ENCODE measurements at regions not wholly inside any gene's neighbourhood (a gene's known extent, or its start where the extent isn't known, plus 50 kb on each side); places are given as distances from the start of the nearest gene placed in this dataset.

GRCh38 chr2:78601113-78601512, 424.4 kb upstream of the REG3G start:
- Histone ChIP-seq H3K27ac (ENCODE audit: low read depth, low read length) (no peak overlapping the region), H3K4me3 (ENCODE audit: low read length) (no peak overlapping the region), H3K9me3 (ENCODE audit: control insufficient read depth in 2 of 3, low read length in 3 of 3) (no peaks in the 10 kb centered on the region), H3K36me3 (ENCODE audit: control insufficient read depth in 2 of 3, insufficient read depth in 3 of 3, low read length in 3 of 3) (no peaks in the 10 kb centered on the region), H3K4me1 (ENCODE audit: control insufficient read depth in 2 of 2, insufficient read depth in 2 of 2, low read length in 2 of 2) (no peaks in the 10 kb centered on the region), H3K27me3 (ENCODE audit: control insufficient read depth in 2 of 2, insufficient read depth in 2 of 2, low read length in 2 of 2) (no peaks in the 10 kb centered on the region)
- no peaks in the 10 kb centered on the region for H3K36me3 Mint-ChIP-seq
- intact Hi-C loops (cut with micrococcal nuclease), result no loop called here
- H3K4me1 Mint-ChIP-seq, result no peaks in the 10 kb centered on the region
- peaks cover 0 to 11% (median 4%) of the 10 kb centered on the region in 11 donors for H3K9me3 Mint-ChIP-seq
- ChIA-PET CTCF (interaction anchor here (0.7 kb wide), 1 partner anchor 16 kb away, joined by 3 read pairs; no protein-coding TSS in a partner anchor), POLR2A (no interaction called here)
- DNase-seq (no peak), ATAC-seq (no peak)
- H3K27ac Mint-ChIP-seq, result no peak overlapping the region
- H3K27me3 Mint-ChIP-seq, result no peaks in the 10 kb centered on the region
- no peak overlapping the region for H3K4me3 Mint-ChIP-seq

- Mint-ChIP-seq H3K4me1 (no peaks in the 10 kb centered on the region), H3K36me3 (no peaks in the 10 kb centered on the region), H3K4me3 (no peak overlapping the region), H3K27me3 (no peaks in the 10 kb centered on the region), H3K27ac (no peak overlapping the region), H3K9me3 (peaks cover 0 to 13% (median 4%) of the 10 kb centered on the region in 11 donors)
- no peaks in the 10 kb centered on the region for H3K27me3 ChIP-seq (ENCODE audit: control insufficient read depth in 2 of 2, insufficient read depth in 2 of 2, low read length in 2 of 2)
- no peaks in the 10 kb centered on the region for H3K36me3 ChIP-seq (ENCODE audit: control insufficient read depth in 2 of 3, insufficient read depth in 3 of 3, low read length in 3 of 3)
- ATAC-seq (no peak), DNase-seq (no peak)
- ChIA-PET POLR2A (no interaction called here), CTCF (no interaction called here)
- no peaks in the 10 kb centered on the region for H3K4me1 ChIP-seq (ENCODE audit: control insufficient read depth in 2 of 2, insufficient read depth in 2 of 2, low read length in 2 of 2)
- no peaks in the 10 kb centered on the region for H3K9me3 ChIP-seq (ENCODE audit: control insufficient read depth in 2 of 3, low read length in 3 of 3)
- no peak overlapping the region for H3K27ac ChIP-seq (ENCODE audit: low read depth, low read length)
- intact Hi-C loops (cut with micrococcal nuclease), result no loop called here
- H3K4me3 ChIP-seq (ENCODE audit: low read length), result no peak overlapping the region
Measured at GRCh38 chr2:78602862-78603261, 422.6 kb upstream of the REG3G start.

GRCh38 chr2:78606895-78607294, 418.6 kb upstream of the REG3G start:
- Mint-ChIP-seq H3K27ac (no peak overlapping the region), H3K4me3 (no peak overlapping the region), H3K4me1 (no peaks in the 10 kb centered on the region), H3K27me3 (no peaks in the 10 kb centered on the region), H3K36me3 (peaks cover 0 to 3% (median 0%) of the 10 kb centered on the region in 5 donors), H3K9me3 (peaks cover 0 to 15% (median 6%) of the 10 kb centered on the region in 11 donors)
- intact Hi-C loops (cut with micrococcal nuclease), result no loop called here
- ChIA-PET CTCF (no interaction called here), POLR2A (no interaction called here)
- no peaks in the 10 kb centered on the region for H3K4me1 ChIP-seq (ENCODE audit: control insufficient read depth in 2 of 2, insufficient read depth in 2 of 2, low read length in 2 of 2)
- H3K27me3 ChIP-seq (ENCODE audit: control insufficient read depth in 2 of 2, insufficient read depth in 2 of 2, low read length in 2 of 2), result no peaks in the 10 kb centered on the region
- no peaks in the 10 kb centered on the region for H3K9me3 ChIP-seq (ENCODE audit: control insufficient read depth in 2 of 3, low read length in 3 of 3)
- no peak overlapping the region for H3K27ac ChIP-seq (ENCODE audit: low read depth, low read length)
- no peaks in the 10 kb centered on the region for H3K36me3 ChIP-seq (ENCODE audit: control insufficient read depth in 2 of 3, insufficient read depth in 3 of 3, low read length in 3 of 3)
- ATAC-seq, result no peak
- H3K4me3 ChIP-seq (ENCODE audit: low read length), result no peak overlapping the region
- DNase-seq, result no peak

- intact Hi-C loops (cut with micrococcal nuclease), result no loop called here
- Histone ChIP-seq H3K36me3 (ENCODE audit: control insufficient read depth in 2 of 3, insufficient read depth in 3 of 3, low read length in 3 of 3) (no peaks in the 10 kb centered on the region), H3K27me3 (ENCODE audit: control insufficient read depth in 2 of 2, insufficient read depth in 2 of 2, low read length in 2 of 2) (no peaks in the 10 kb centered on the region), H3K4me1 (ENCODE audit: control insufficient read depth in 2 of 2, insufficient read depth in 2 of 2, low read length in 2 of 2) (no peaks in the 10 kb centered on the region), H3K4me3 (ENCODE audit: low read length) (no peak overlapping the region), H3K27ac (ENCODE audit: low read depth, low read length) (no peak overlapping the region), H3K9me3 (ENCODE audit: control insufficient read depth in 2 of 3, low read length in 3 of 3) (no peaks in the 10 kb centered on the region)
- Mint-ChIP-seq H3K27me3 (no peaks in the 10 kb centered on the region), H3K4me1 (no peaks in the 10 kb centered on the region), H3K36me3 (no peaks in the 10 kb centered on the region), H3K9me3 (peaks cover 0 to 24% (median 3%) of the 10 kb centered on the region in 11 donors), H3K4me3 (no peak overlapping the region), H3K27ac (no peak overlapping the region)
- ChIA-PET CTCF (no interaction called here), POLR2A (no interaction called here)
- DNase-seq, result no peak
- ATAC-seq, result no peak
Measured at GRCh38 chr2:78614726-78615125, 410.8 kb upstream of the REG3G start.

- no peak overlapping the region for H3K4me3 Mint-ChIP-seq
Measured at GRCh38 chr2:78615956-78616355, 409.5 kb upstream of the REG3G start.

GRCh38 chr2:78634425-78634824, 391.1 kb upstream of the REG3G start:
- Mint-ChIP-seq H3K27ac (no peak overlapping the region), H3K4me1 (no peaks in the 10 kb centered on the region), H3K9me3 (peaks cover 0 to 20% (median 5%) of the 10 kb centered on the region in 11 donors), H3K36me3 (no peaks in the 10 kb centered on the region), H3K27me3 (no peaks in the 10 kb centered on the region), H3K4me3 (no peak overlapping the region)
- Histone ChIP-seq H3K36me3 (ENCODE audit: control insufficient read depth in 2 of 3, insufficient read depth in 3 of 3, low read length in 3 of 3) (no peaks in the 10 kb centered on the region), H3K9me3 (ENCODE audit: control insufficient read depth in 2 of 3, low read length in 3 of 3) (no peaks in the 10 kb centered on the region), H3K27me3 (ENCODE audit: control insufficient read depth in 2 of 2, insufficient read depth in 2 of 2, low read length in 2 of 2) (no peaks in the 10 kb centered on the region), H3K4me1 (ENCODE audit: control insufficient read depth in 2 of 2, insufficient read depth in 2 of 2, low read length in 2 of 2) (no peaks in the 10 kb centered on the region), H3K27ac (ENCODE audit: low read depth, low read length) (no peak overlapping the region), H3K4me3 (ENCODE audit: low read length) (no peak overlapping the region)
- ATAC-seq (no peak), DNase-seq (no peak)
- ChIA-PET CTCF (no interaction called here), POLR2A (no interaction called here)
- intact Hi-C loops (cut with micrococcal nuclease), result no loop called here

More at GRCh38 chr2:78615956-78616355, 409.5 kb upstream of the REG3G start:
- Mint-ChIP-seq H3K36me3 (no peaks in the 10 kb centered on the region), H3K9me3 (peaks cover 0 to 17% (median 2%) of the 10 kb centered on the region in 11 donors), H3K27me3 (no peaks in the 10 kb centered on the region), H3K27ac (no peak overlapping the region), H3K4me1 (no peaks in the 10 kb centered on the region)
- H3K27me3 ChIP-seq (ENCODE audit: control insufficient read depth in 2 of 2, insufficient read depth in 2 of 2, low read length in 2 of 2), result no peaks in the 10 kb centered on the region
- H3K27ac ChIP-seq (ENCODE audit: low read depth, low read length), result no peak overlapping the region
- ChIA-PET CTCF (no interaction called here), POLR2A (interaction anchor here (0.7 kb wide), 1 partner anchor 124 kb away, joined by 4 read pairs; no protein-coding TSS in a partner anchor)
- intact Hi-C loops (cut with micrococcal nuclease), result no loop called here
- H3K9me3 ChIP-seq (ENCODE audit: control insufficient read depth in 2 of 3, low read length in 3 of 3), result no peaks in the 10 kb centered on the region
- no peak overlapping the region for H3K4me3 ChIP-seq (ENCODE audit: low read length)
- DNase-seq, result no peak
- no peaks in the 10 kb centered on the region for H3K36me3 ChIP-seq (ENCODE audit: control insufficient read depth in 2 of 3, insufficient read depth in 3 of 3, low read length in 3 of 3)
- H3K4me1 ChIP-seq (ENCODE audit: control insufficient read depth in 2 of 2, insufficient read depth in 2 of 2, low read length in 2 of 2), result no peaks in the 10 kb centered on the region
- no peak for ATAC-seq

- H3K9me3 ChIP-seq (ENCODE audit: control insufficient read depth in 2 of 3, low read length in 3 of 3), result no peaks in the 10 kb centered on the region
- H3K27ac Mint-ChIP-seq, result no peak overlapping the region
- no peak for DNase-seq
- peaks cover 0 to 17% (median 3%) of the 10 kb centered on the region in 11 donors for H3K9me3 Mint-ChIP-seq
- H3K27me3 ChIP-seq (ENCODE audit: control insufficient read depth in 2 of 2, insufficient read depth in 2 of 2, low read length in 2 of 2), result no peaks in the 10 kb centered on the region
- no peaks in the 10 kb centered on the region for H3K36me3 Mint-ChIP-seq
- POLR2A ChIA-PET, result no interaction called here
- H3K4me3 ChIP-seq (ENCODE audit: low read length), result no peak overlapping the region
- H3K27me3 Mint-ChIP-seq, result no peaks in the 10 kb centered on the region
- H3K36me3 ChIP-seq (ENCODE audit: control insufficient read depth in 2 of 3, insufficient read depth in 3 of 3, low read length in 3 of 3), result no peaks in the 10 kb centered on the region
- CTCF ChIA-PET, result no interaction called here
- H3K27ac ChIP-seq (ENCODE audit: low read depth, low read length), result no peak overlapping the region
- intact Hi-C loops (cut with micrococcal nuclease), result no loop called here
- no peak for ATAC-seq
- H3K4me1 ChIP-seq (ENCODE audit: control insufficient read depth in 2 of 2, insufficient read depth in 2 of 2, low read length in 2 of 2), result no peaks in the 10 kb centered on the region
- H3K4me1 Mint-ChIP-seq, result no peaks in the 10 kb centered on the region
- H3K4me3 Mint-ChIP-seq, result no peak overlapping the region
Measured at GRCh38 chr2:78644854-78645253, 380.6 kb upstream of the REG3G start.
